ENCODE measurements at regions not wholly inside any gene's neighbourhood (a gene's known extent, or its start where the extent isn't known, plus 50 kb on each side); places are given as distances from the start of the nearest gene placed in this dataset.

DNA sequence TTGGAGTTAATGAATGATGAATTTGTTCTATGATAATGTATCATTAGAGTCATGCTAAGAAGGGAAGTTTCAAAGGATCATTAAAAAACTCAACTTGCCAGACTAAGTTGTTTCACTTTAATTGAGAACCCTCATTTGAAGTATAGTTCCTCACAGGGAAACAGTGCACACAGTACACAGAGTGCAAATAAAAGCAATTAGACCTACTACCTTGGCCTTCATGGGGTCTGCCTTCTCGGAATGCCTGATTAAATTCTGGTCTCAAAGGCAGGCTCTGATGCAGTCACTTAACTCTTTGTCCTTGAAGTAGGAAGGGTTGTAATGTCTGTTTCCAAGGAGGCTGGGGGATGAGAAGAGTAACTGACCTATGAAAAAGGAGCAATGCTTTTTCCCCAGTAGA lies 457.3 kb downstream of the TBC1D32 start:
- Mint-ChIP-seq H3K4me3 (ENCODE audit: unreplicated experiment) (no peak overlapping the region), H3K27me3 (ENCODE audit: low read depth) (peaks cover 6% of the 10 kb centered on the region), H3K4me1 (ENCODE audit: low read depth) (no peaks in the 10 kb centered on the region), H3K27ac (ENCODE audit: unreplicated experiment) (no peak overlapping the region), H3K9me3 (ENCODE audit: low read depth) (no peaks in the 10 kb centered on the region), H3K36me3 (ENCODE audit: low read depth) (no peaks in the 10 kb centered on the region)
- no peak for DNase-seq (ENCODE audit: low spot score)
- TF ChIP-seq, protein P1, sequence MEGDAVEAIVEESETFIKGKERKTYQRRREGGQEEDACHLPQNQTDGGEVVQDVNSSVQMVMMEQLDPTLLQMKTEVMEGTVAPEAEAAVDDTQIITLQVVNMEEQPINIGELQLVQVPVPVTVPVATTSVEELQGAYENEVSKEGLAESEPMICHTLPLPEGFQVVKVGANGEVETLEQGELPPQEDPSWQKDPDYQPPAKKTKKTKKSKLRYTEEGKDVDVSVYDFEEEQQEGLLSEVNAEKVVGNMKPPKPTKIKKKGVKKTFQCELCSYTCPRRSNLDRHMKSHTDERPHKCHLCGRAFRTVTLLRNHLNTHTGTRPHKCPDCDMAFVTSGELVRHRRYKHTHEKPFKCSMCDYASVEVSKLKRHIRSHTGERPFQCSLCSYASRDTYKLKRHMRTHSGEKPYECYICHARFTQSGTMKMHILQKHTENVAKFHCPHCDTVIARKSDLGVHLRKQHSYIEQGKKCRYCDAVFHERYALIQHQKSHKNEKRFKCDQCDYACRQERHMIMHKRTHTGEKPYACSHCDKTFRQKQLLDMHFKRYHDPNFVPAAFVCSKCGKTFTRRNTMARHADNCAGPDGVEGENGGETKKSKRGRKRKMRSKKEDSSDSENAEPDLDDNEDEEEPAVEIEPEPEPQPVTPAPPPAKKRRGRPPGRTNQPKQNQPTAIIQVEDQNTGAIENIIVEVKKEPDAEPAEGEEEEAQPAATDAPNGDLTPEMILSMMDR (IDR thresholded peaks at IDR 0.05) = no peak

DNA sequence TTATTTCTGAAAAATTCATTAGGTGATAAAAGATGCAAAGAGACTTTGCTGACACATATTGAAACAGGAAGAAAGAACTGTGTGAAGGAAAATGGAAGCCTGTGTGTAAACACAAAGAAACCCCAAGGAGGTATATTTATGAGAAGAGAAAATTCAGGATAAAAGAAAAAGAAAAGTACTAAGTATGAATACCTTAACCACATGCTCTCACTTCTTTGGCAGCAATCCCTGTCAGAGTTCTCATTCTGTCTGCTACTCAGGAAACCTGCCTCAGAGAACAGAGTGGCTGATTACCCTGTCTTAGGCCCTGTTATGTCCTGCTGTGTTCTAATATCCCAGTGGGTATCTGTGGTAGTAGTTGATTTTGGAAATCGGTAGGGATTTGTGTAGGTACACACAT lies 457.9 kb downstream of the TBC1D32 start:
- H3K27ac Mint-ChIP-seq (ENCODE audit: unreplicated experiment) = no peak overlapping the region
- DNase-seq (ENCODE audit: low spot score) = no peak
- peaks cover 5% of the 10 kb centered on the region for H3K27me3 Mint-ChIP-seq (ENCODE audit: low read depth)
- no peaks in the 10 kb centered on the region for H3K4me1 Mint-ChIP-seq (ENCODE audit: low read depth)
- H3K4me3 Mint-ChIP-seq (ENCODE audit: unreplicated experiment) = no peak overlapping the region
- TF ChIP-seq, protein P1 (IDR thresholded peaks at IDR 0.05) = no peak
- H3K36me3 Mint-ChIP-seq (ENCODE audit: low read depth) = no peaks in the 10 kb centered on the region
- H3K9me3 Mint-ChIP-seq (ENCODE audit: low read depth) = no peaks in the 10 kb centered on the region

DNA sequence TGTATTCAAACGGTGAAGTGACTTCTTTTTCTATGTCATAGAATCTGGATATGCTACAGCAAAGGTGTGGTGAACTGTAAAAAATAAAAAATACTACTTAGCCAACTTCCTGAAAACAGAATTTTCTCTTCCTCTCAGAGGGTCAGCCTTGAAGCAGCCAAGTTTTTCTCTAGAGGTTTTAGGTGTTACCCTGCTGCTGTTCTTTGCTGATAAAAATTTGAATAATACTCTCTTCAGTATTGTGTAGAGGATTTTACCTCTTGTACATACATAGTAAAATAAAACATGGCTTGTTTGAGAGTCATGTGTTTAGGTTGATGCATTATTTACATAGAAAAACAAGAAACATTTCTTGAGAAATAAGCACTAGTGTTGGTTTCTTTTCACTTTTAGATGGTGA lies 458.4 kb downstream of the TBC1D32 start:
- TF ChIP-seq, protein P1 (IDR thresholded peaks at IDR 0.05) = no peak
- H3K9me3 Mint-ChIP-seq (ENCODE audit: low read depth) = no peaks in the 10 kb centered on the region
- H3K27ac Mint-ChIP-seq (ENCODE audit: unreplicated experiment) = no peak overlapping the region
- DNase-seq (ENCODE audit: low spot score) = no peak
- no peak overlapping the region for H3K4me3 Mint-ChIP-seq (ENCODE audit: unreplicated experiment)
- H3K36me3 Mint-ChIP-seq (ENCODE audit: low read depth) = no peaks in the 10 kb centered on the region
- no peaks in the 10 kb centered on the region for H3K4me1 Mint-ChIP-seq (ENCODE audit: low read depth)
- no peaks in the 10 kb centered on the region for H3K27me3 Mint-ChIP-seq (ENCODE audit: low read depth)

DNA sequence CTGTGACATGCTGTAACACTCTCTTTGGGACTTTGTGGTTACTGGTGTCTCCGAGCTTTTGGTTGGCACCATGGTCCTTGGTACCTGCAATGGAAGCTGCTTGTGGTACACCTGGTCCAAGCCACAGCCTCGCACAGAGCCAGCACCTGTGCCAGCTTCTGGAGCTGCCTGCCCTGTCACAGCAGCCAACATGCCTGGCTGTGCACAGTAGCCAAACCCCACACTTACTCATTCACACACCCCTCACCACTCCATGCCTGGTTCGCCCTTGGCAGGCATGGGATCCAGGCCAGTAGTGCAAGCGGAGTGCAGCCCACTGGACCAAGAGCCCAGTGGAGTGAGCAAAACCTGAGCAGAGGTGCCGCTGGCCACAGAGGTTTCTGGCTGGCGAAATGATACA lies 459.9 kb downstream of the TBC1D32 start:
- peaks cover 4% of the 10 kb centered on the region for H3K9me3 Mint-ChIP-seq (ENCODE audit: low read depth)
- DNase-seq (ENCODE audit: low spot score) = peak; percentile 59
- no peaks in the 10 kb centered on the region for H3K4me1 Mint-ChIP-seq (ENCODE audit: low read depth)
- H3K36me3 Mint-ChIP-seq (ENCODE audit: low read depth) = no peaks in the 10 kb centered on the region
- no peaks in the 10 kb centered on the region for H3K27me3 Mint-ChIP-seq (ENCODE audit: low read depth)
- no peak overlapping the region for H3K27ac Mint-ChIP-seq (ENCODE audit: unreplicated experiment)
- no peak overlapping the region for H3K4me3 Mint-ChIP-seq (ENCODE audit: unreplicated experiment)
- TF ChIP-seq, protein P1 (IDR thresholded peaks at IDR 0.05) = no peak

DNA sequence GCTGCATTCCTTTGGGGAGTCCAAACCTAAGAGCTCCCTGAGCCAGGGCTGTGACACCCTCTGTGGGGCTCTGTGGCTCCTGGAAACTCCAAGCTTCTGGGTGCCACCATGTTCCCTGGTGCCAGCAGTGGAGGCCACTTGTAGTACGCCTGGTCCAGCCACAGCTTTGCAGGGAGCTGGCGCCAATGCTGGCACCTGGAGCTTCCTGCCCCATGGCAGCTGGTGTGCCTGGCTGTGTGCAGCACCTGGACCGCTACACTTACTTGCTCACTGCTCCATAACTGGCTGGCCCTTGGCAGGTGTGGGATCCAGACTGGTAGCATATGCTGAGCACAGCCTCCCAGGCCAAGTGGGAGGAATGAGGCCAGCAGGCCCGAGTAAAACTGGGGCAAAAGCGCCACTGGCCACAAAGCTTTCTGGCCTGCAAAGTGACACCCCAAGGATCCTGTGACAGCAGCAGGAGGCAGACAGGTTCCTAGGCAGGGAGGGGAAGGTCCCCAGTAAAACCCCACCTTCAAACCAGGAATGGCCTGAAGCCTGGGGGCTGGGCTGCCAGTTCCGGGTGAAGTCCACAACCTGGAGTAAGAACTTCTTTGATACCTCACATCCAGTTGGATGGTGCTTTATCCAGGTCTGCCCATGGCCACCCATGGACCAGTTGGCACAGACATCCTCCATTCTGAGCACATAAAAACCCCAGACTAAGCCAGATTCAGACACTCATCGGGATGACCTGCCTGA lies 461.0 kb downstream of the TBC1D32 start:
- TF ChIP-seq, protein P1 (IDR thresholded peaks at IDR 0.05) = no peak
- Mint-ChIP-seq H3K27me3 (ENCODE audit: low read depth) (no peaks in the 10 kb centered on the region), H3K9me3 (ENCODE audit: low read depth) (peaks cover 4% of the 10 kb centered on the region), H3K36me3 (ENCODE audit: low read depth) (no peaks in the 10 kb centered on the region), H3K27ac (ENCODE audit: unreplicated experiment) (no peak overlapping the region), H3K4me3 (ENCODE audit: unreplicated experiment) (no peak overlapping the region), H3K4me1 (ENCODE audit: low read depth) (no peaks in the 10 kb centered on the region)
- DNase-seq (ENCODE audit: low spot score) = peak; percentile 68

Data from chondrocyte (in vitro differentiated cells).